NOMO-1 (cell line): ENCODE measurements at regions not wholly inside any gene's neighbourhood (a gene's known extent, or its start where the extent isn't known, plus 50 kb on each side); places are given as distances from the start of the nearest gene placed in this dataset.

Experiments used
- DNase-seq, 2 experiments: peaks; one replicate each; lab custom pipeline; 2025; ENCODE audit not compliant: unreplicated experiment in 2 of 2; lab: John Stamatoyannopoulos, UW

GRCh38 chr4:42750091-42750490 lies 93.2 kb upstream of the ATP8A1 start:
- no peak for DNase-seq

- peak in 1 of 2 experiments; percentile 2 for DNase-seq
These were observed 91.1 kb upstream of the ATP8A1 start for GRCh38 chr4:42747971-42748370.

- no peak for DNase-seq
These were observed 79.8 kb upstream of the ATP8A1 start for GRCh38 chr4:42736527-42737195.

- no peak for DNase-seq
These were observed 76.5 kb upstream of the ATP8A1 start for GRCh38 chr4:42733380-42733779.

GRCh38 chr4:42732776-42733175 lies 75.9 kb upstream of the ATP8A1 start:
- no peak for DNase-seq

GRCh38 chr4:42729505-42730237 lies 72.8 kb upstream of the ATP8A1 start:
- DNase-seq: no peak

GRCh38 chr4:42724451-42724850 lies 67.5 kb upstream of the ATP8A1 start:
- no peak for DNase-seq

- DNase-seq: no peak
These were observed 63.6 kb upstream of the ATP8A1 start for GRCh38 chr4:42720533-42720932.

- no peak for DNase-seq
These were observed 62.4 kb upstream of the ATP8A1 start for GRCh38 chr4:42719257-42719656.

- DNase-seq: no peak
These were observed 61.4 kb upstream of the ATP8A1 start for GRCh38 chr4:42718336-42718735.

- DNase-seq: no peak
These were observed 60.1 kb upstream of the ATP8A1 start for GRCh38 chr4:42716996-42717395.

- DNase-seq: no peak
These were observed 59.0 kb upstream of the ATP8A1 start for GRCh38 chr4:42715807-42716482.

GRCh38 chr4:42713391-42713790 lies 56.5 kb upstream of the ATP8A1 start:
- no peak for DNase-seq

GRCh38 chr4:42712854-42713253 lies 55.9 kb upstream of the ATP8A1 start:
- DNase-seq: no peak

- no peak for DNase-seq
These were observed 54.6 kb upstream of the ATP8A1 start for GRCh38 chr4:42711496-42711895.

- no peak for DNase-seq
These were observed 53.9 kb upstream of the ATP8A1 start for GRCh38 chr4:42710761-42711160.

GRCh38 chr4:42710329-42710728 lies 53.4 kb upstream of the ATP8A1 start:
- DNase-seq: no peak

- no peak for DNase-seq
These were observed 52.6 kb upstream of the ATP8A1 start for GRCh38 chr4:42709392-42710065.

GRCh38 chr4:42708625-42709024 lies 51.7 kb upstream of the ATP8A1 start:
- no peak for DNase-seq
